ENCODE measurements at regions not wholly inside any gene's neighbourhood (a gene's known extent, or its start where the extent isn't known, plus 50 kb on each side); places are given as distances from the start of the nearest gene placed in this dataset.

DNA sequence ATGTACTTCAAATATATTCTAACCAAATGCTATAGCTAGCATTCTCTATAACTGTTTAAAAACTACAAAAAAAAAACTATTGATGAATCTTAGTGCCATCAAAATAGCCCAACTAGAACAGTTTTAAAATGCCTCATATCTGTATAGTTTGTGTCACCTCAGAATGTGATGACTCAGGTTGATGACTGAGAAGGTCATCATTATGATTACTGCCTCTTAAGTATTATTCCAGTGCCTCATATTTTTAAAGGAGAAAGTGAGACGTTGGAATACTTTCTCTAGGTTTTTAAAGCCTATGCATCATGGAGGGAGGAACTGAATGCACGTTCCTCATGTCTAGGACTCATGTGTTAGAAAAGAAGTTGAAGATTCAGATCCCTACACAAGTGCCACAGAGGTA, 88.2 kb downstream of the TMA16 start:
- DNase-seq (ENCODE audit: low read depth): no peak

DNA sequence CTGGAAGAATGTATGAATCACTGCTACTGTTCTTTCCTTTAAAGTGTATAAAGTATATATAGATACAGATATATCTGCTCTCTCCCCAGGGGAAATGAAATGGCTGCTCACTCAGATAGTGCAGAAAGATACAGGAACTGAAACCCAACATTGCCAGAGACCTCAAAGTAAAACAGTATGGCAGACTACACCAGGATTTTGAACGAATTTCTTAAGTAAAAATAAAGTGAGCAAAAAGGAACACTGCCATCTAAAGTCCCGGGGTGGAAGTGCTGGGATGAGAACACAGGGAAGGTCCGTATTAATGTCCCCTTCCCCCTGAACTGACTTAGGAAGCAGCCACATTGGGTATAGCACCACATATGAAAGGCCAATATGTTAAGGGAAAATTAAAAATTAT, 93.4 kb downstream of the TMA16 start:
- DNase-seq (ENCODE audit: low read depth): no peak

DNA sequence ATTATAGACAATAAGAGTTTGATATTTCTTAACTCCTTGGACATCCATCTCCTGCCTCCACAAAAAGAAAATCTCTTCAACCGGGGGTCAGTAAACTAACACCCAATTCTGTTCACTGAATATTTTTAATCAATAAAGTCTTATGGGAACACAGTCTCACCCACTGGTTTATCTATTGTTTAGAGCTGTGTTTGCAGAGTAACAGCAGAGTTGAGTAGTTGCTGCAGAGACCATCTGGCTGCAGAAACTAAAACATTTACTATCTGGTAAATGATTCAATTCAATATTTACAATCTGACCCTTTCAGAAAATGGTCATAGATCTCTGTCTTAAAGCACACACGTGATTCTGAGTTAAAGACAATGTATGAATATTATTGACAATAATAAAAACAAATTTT, 94.0 kb downstream of the TMA16 start:
- DNase-seq (ENCODE audit: low read depth): no peak

DNA sequence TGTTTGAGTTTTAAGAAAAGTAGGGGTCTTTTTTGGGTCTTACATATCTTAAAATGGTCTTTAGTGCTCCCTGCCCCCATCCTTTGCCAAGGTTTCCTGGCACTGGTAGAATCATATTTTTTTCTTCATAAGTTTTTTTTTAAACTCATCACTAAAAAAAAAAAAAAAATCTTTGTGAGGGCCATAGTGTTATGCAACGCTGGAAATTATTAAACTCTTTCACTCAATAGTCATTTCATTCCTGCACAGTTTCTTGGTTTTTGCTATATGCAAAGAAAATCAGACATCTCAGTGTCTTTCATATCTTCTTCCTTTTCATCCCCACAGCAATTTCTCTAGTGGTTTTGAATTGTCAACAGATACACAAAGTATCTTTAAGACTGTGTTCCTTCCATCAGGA, 95.6 kb downstream of the TMA16 start:
- no peak for DNase-seq (ENCODE audit: low read depth)

DNA sequence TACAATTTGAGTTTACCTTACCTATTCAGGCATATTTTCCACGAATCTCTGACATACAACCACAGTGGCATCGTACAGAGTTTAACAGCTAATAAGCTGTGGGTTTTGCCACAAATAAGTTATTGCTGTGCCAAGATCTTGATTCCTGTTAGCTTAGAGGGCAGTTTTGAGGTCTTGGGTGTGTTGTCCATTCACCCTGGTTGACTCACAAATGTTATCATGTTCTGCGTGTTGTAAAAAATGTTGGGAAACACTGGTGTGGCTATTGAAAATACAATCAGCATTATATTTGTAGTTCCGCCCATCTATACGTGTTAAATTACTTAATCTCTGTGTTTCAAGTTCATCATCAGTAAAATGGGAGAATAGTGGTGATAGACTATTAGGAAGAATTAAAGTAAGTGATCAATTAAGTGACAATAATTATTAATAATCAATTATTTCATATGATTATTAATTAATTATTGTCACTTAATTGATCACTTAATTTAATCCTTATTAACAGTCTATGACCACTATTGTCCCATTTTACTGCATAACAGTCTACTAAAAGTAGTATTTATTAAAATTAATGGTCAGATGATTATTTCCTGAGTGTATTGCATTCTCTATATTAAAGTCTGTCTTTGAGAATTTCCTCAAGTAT, 96.3 kb downstream of the TMA16 start:
- no peak for DNase-seq (ENCODE audit: low read depth)

DNA sequence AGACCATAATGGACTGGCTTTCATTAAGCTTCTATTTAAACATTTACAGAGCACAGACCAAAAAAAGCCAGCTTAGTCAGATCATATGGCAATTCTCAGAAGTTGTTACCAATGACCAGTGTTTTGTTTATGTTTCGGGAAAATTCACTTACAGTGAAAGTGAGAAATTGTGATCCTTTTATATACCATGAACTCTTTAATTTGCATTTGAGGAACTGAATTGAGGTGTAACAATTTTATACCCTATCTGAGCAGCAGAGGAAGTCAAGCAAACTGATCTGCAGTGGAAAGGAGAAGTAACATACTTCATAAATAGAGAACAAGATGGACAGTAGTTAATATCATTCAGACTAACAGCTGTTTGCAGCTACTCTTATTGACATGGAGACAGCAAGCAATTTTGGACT, 97.1 kb downstream of the TMA16 start:
- no peak for DNase-seq (ENCODE audit: low read depth)

DNA sequence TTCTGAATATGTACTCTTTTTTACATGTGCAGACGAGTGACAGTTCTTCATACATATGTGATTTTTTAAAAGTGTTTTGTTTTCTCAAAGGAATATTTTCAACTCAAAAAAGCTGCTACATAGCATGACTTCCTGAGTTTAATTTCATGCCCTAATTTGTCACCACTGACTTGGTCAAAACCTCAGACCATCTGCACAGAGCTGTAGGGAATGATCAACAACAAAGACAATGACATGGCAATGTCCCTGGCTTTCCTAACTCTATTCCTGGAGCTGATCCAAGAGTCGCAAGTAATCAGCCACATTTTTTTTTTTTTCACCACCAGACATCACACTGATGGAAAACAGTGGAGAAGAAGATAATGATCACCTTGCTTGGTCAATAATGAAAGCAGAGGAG, 97.7 kb downstream of the TMA16 start:
- no peak for DNase-seq (ENCODE audit: low read depth)

DNA sequence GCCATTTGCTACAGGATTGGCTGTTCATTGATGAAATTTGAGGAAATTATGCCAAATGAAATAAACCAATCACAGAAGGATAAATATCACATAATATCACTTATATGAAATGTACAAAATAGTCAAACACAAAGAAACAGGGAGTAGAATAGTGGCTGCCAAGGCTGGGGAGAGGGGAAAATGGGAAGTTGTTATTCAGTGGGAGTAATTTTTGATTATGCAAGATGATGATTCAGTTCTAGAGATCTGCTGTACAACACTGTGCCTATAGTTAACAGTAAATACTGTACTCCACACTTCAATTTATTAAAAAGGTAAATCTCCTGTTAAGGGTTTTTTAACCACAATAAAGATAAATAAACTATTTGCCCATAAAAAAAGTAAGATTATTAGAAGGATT, 101.1 kb downstream of the TMA16 start:
- no peak for DNase-seq (ENCODE audit: low read depth)

DNA sequence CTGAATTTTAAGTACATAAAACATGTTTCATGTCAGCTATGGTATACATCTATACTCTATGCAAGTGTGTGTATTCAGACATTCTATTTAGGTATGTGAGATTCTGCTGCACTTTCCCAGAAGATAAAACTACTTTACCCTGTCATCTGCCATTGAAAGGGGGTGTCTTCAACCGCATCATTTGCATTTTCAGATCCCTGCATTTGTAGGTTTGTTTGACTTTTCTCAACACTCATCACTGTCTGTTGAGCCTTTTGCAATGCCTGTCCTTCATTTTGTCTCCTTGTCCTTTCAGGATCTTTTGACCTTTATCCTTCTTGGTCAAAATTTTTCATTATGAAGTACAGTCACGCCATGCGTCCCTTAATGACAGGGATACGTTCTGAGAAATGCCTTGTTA, 103.5 kb downstream of the TMA16 start:
- no peak for DNase-seq (ENCODE audit: low read depth)

DNA sequence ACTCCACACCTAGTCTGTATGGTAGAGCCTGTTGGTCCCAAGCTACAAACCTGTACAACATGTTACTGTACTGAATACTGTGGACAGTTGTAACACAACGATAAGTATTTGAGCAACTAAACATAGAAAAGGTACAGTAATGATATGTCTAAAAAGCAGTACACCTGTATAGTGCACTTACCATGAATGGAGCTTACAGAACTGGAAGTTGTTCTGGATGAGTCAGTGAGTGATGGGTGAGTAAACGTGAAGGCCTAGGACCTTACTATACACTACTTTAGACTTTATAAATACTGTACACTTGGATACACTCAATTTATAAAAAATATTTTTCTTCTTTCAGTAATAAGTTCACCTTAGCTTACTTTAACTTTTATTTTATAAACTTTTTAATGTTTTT, 104.0 kb downstream of the TMA16 start:
- DNase-seq (ENCODE audit: low read depth): no peak

DNA sequence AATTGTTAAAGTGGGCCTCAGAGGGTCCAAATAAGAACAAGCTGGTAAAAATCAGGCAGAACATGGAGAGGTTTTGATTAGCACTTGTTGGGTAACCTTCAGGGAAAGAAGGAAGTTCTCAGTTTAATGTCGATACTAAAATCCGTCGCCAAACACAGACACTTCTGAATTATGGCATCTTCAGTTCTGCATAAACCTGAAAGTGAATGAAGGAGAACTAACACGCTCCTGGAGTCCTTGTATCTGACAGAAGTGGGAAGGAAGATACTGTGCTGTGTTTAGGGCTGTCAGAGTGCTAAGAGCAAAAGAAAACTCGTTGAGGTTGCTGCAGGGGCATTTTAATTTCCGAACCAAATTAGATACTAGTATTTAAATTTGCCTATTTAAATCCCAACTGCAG, 106.2 kb downstream of the TMA16 start:
- no peak for DNase-seq (ENCODE audit: low read depth)

DNA sequence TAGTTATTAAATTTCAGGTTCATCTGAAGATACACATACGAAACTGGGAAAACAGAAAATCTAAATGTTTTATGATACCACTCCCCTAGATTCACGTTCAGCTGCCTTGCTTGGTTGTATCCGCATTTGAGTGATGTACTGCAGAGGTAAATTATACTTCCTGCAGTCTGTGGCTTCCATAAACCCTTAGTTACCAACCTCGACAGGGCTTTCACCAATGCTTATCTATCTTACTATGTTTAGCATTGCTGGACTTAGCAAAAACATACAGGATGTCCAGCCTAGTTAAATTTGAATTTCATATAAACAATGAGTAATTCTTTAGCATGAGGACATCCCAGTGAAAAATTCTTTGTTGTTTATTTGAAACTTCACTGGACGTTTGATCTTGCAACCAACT, 108.8 kb downstream of the TMA16 start:
- DNase-seq (ENCODE audit: low read depth): no peak

DNA sequence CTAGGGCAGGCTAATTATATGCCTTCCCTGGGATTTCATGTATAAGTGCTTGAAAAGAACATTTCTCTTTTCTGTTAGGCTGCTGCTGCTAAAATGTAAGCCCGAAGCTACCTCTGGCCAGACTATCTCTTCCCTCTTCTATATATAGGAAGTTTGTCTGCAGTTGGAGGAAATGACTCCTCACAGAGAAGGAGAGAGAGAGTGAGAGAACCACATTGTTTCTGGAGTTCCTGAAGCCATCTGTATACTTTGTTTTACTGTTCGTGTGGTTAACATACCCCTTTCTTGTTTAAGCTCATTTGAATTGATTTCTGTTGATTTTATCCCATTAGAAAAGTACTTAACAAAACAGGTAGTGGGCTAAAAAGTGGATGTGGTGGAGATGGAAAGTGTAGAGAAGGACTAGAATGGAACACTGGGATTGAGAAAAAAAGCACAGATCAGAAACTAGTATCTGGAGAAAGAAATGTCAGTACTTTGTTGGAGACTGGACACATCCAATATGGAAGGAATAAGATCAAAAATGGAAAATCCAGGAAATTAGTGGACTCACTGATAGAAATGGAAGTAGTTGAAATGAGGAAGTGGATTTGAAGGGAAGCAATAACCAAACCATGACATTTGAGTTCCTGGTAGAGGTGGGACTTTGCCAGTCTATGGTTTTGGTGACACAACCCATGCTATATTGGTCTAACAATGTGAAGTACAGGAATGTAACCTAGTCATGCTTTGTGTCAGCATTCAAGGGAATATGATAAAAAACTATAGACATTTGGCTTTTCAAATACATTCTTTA, 112.6 kb downstream of the TMA16 start:
- DNase-seq (ENCODE audit: low read depth): no peak

DNA sequence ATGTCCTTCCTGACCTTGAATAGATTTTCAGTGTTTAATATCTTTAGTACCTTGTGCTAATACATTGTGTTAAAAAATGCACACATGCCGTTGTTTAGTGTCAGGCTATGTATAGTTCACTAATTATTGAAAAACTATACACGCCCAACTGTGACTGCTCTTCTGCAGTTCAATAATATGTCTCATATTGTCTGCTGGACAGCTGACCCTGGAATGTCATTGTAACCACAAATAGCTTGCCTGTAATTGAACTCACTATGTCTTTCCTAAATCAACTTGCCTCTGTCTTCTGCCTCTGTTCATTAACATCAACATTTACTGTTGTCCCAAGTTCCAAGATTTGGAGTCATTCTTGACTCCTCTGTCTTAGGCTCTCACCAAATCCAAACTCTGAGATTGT, 114.5 kb downstream of the TMA16 start:
- no peak for DNase-seq (ENCODE audit: low read depth)

DNA sequence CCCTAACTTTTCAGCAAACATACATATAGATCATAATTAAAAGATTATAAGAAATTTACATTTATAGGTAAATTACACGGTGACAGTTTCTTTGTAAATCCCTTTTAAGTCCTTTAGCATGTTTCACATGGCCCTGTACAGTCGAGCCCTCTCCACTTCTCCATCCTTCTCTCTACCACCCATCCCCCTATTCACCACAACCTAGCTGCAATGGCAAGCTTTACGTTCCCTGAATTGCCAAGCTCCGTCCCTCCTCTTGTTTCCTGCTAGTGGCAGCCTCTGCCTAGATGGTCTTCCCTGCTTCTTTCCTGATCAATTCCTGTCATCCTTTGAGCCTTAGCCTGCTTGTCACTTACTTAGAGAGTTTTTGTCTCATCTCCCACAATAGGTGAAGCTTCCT, 116.2 kb downstream of the TMA16 start:
- no peak for DNase-seq (ENCODE audit: low read depth)

DNA sequence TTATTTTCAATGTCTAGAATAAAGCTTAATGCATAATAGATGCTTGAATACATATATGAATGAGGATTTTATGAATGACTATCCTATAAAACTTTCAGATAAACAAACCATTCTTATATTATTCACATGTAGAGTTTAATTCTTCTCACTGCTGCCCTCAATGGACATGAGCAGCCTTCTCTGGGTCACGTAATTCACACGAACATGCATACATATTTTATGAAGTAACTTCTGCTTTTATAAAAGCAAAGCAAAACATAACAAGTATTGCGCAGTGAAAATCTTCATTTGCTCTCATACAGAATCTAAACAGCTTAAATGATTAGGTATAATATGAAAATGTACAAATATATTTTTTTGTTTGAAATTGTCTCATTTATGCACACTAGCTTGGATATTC, 116.7 kb downstream of the TMA16 start:
- no peak for DNase-seq (ENCODE audit: low read depth)

DNA sequence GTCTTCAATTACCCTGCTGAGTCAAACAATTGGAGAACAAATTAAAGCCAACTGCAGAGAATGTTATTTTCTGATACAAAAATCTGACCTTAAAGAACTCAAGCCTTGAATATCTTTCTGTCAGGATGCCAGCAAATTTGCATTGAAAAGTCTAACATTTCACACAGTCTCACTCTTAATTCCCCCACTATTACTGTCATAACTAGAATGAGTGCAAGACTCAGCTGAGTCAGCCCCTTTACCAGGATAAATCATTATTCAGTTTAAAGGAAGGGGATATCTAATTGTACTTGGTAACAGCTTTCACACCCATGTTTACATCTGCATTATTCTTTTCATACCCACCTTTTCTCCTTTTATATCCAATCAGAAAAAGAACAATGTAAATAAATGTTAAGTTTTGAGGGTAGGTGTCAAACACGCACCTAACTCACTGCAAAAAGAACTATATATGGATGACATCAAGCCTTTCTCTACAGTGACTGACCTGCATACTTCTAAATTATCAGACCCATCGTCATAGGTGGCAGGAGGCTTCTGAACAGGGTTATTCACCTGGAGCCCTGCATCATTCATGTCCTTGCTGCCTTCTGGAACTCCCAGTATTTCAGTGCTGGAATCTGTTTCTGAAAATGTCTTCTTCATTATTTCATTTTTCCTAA, 117.4 kb downstream of the TMA16 start:
- DNase-seq (ENCODE audit: low read depth): no peak

DNA sequence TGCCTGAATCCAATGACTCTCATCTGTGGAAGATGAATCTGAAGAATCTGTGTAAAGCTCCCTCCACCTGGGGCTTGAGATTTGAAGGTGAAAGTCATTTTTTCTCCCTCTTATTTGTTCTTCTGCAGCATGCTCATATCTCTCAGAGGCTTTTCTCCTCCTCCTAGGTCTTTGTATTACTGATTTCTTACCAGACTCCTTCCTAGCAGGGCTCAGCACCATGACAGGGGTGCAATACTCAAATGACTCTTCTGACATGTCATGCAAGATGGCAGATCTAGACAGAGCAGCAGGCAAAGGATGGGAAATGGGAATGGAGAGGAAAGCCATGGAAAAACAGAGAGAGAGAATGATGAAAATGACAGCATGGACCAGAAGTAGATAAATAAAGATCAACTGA, 118.3 kb downstream of the TMA16 start:
- no peak for DNase-seq (ENCODE audit: low read depth)

DNA sequence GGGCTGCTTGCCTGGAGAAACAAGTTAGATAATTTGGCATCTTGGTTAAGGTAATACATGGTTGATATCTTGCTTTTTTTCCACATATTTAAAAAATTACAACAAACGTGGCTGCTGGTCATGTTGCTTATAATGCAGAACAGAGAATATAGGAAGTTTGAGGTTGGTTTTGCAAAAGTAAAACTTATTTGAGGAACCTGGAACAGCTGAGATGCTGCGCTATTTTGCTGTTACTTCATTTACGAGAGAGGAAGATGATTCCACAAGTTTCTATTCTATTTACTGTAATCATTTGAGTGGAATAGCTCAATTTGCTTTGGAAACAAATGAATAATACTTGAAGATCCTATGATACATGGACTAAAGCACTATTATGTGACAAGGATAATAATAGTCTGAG, 118.9 kb downstream of the TMA16 start:
- no peak for DNase-seq (ENCODE audit: low read depth)

DNA sequence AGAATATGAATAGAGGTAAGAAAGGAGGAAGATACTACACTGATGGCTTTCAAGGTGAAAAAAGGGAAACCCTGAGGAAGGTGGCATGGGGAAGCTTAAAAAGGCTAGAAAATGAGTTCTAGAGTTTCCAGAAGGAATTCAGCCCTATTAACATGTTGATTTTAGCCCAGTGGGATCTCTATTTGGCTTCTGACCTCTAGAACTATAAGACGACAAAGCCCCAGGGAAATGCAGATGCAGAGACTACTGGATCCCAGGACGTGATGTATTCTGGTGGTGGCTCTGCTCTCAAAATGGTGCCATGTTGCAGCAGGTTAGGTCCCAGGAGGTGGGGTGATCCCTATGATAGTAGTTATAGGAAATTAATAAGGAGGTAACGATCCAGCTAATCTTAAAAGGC, 120.4 kb downstream of the TMA16 start:
- no peak for DNase-seq (ENCODE audit: low read depth)

DNA sequence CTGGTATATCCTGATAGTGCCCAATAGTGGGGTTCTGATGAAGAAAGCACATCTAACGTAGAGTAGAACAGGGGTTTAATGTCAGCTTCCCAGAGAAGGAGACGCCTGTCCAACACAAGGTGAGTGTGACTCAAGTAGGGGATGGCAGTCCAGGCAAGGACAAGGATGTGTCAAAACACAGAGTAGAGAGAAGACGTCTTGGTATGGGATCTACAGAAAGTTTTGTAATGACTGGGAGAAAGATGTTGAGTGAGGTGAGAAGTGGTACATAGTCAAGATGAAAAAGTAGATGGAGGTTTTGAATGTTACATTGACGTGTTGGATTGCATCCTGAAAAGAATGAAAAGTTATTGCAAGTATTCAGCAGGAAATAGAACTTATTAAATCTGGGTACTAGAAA, 124.4 kb downstream of the TMA16 start:
- no peak for DNase-seq (ENCODE audit: low read depth)

DNA sequence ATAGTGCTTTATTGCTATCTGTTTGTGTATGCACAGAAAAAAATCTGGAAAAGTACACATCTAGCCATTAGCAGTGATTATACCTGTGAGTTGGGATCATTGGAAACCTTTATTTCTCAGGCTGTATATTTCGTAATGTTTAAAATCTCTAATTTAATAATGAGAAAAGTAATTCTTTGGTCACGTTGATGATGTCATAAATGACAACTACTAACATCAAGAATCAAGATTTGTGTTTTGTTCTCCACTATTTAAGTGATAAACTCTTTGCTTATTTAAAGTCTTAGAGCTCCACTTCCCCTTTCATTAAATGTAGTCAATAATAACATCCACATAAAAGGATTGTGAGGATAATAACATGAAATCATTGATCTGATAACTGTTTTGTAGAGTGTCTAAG, 126.2 kb downstream of the TMA16 start:
- DNase-seq (ENCODE audit: low read depth): no peak

DNA sequence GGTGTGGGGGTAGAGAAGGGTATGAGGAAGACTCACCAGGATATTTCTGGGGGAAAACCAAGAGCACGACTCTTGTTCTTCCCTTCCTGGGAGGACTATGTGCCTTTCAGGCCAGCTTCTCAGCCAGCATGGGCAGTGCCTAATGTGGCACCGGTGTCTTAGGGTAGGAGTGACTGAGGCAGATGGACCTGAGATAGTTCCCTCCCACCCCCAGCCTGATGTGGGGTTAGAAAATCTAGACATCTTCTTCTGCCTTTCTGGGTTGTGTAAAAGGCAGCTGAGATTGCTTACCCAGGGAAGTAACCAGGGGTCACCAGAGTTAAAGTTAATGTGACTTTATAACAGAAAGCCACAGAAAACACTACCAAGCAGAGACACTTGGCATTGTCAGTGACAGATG, 127.3 kb downstream of the TMA16 start:
- DNase-seq (ENCODE audit: low read depth): no peak
